ENCODE measurements at regions not wholly inside any gene's neighbourhood (a gene's known extent, or its start where the extent isn't known, plus 50 kb on each side); places are given as distances from the start of the nearest gene placed in this dataset.

DNA sequence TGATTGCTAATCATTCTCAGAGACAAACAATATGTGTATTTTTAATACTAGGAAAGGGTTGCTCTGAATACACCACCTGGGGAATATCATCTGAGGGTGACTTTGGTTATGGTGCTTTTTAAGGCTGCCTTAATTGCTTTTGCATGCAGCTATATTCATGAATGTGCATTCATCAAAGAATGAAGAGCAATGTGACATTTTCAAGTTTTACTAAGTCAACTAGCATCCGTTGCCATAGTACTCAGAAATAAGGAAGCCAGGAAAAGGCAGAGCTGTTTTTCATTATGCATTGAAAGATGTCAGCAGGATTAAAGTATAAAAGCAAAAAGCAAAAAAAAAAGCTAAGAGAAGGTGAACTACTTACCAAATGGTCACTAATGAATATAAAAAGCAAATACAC, 67.4 kb upstream of the PCDH18 start (continued):
- TF ChIP-seq, protein P1, sequence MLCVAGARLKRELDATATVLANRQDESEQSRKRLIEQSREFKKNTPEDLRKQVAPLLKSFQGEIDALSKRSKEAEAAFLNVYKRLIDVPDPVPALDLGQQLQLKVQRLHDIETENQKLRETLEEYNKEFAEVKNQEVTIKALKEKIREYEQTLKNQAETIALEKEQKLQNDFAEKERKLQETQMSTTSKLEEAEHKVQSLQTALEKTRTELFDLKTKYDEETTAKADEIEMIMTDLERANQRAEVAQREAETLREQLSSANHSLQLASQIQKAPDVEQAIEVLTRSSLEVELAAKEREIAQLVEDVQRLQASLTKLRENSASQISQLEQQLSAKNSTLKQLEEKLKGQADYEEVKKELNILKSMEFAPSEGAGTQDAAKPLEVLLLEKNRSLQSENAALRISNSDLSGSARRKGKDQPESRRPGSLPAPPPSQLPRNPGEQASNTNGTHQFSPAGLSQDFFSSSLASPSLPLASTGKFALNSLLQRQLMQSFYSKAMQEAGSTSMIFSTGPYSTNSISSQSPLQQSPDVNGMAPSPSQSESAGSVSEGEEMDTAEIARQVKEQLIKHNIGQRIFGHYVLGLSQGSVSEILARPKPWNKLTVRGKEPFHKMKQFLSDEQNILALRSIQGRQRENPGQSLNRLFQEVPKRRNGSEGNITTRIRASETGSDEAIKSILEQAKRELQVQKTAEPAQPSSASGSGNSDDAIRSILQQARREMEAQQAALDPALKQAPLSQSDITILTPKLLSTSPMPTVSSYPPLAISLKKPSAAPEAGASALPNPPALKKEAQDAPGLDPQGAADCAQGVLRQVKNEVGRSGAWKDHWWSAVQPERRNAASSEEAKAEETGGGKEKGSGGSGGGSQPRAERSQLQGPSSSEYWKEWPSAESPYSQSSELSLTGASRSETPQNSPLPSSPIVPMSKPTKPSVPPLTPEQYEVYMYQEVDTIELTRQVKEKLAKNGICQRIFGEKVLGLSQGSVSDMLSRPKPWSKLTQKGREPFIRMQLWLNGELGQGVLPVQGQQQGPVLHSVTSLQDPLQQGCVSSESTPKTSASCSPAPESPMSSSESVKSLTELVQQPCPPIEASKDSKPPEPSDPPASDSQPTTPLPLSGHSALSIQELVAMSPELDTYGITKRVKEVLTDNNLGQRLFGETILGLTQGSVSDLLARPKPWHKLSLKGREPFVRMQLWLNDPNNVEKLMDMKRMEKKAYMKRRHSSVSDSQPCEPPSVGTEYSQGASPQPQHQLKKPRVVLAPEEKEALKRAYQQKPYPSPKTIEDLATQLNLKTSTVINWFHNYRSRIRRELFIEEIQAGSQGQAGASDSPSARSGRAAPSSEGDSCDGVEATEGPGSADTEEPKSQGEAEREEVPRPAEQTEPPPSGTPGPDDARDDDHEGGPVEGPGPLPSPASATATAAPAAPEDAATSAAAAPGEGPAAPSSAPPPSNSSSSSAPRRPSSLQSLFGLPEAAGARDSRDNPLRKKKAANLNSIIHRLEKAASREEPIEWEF (IDR thresholded peaks at IDR 0.05; ENCODE audit: insufficient replicate concordance, low read depth, low read length), result no peak
- TF ChIP-seq ZNF207 (IDR thresholded peaks at IDR 0.05; ENCODE audit: borderline replicate concordance) (no peak), ASH2L (IDR thresholded peaks at IDR 0.05; ENCODE audit: borderline replicate concordance, low read depth) (no peak), FOXK2 (IDR thresholded peaks at IDR 0.05) (no peak), NFXL1 (IDR thresholded peaks at IDR 0.05; ENCODE audit: borderline replicate concordance) (no peak)

DNA sequence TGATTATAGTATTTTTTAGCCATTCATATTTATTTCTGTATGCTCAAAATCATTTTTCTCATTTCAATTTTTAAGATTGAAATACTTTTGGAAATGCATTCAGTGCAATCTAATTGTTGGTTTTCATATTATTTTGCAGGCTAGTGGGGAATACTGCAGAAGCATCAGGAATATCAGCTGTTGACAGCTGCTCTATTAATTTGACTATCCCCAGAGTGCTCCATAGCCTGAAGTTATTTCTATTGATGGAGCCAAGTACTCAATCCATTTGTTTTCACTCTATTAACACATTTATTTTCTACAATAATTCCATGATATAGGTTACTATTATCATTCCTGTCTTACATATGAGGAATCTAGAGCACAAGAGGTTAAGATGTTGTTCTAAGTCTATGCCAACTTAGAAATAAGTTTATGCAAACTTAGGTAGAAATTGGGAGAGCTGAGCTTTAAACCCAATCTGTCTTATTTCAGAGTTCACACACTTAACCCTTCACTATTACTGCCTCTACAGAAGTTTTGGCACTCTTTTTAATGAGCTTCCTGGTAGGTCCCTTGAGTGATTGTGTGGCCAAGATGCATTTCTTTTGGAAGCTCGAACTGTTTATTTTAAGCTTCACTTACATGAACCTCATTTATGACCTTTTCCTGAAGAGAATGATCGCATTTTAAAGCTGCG, 65.6 kb upstream of the PCDH18 start:
- ChIA-PET CTCF (interaction anchor here (0.5 to 0.6 kb wide), 2 partner anchors 28 to 58 kb away, joined by 3 read pairs; no protein-coding TSS in a partner anchor), SMC1A (ENCODE audit: uncharacterized antibody, unreplicated experiment) (interaction anchor here (0.9 to 1.4 kb wide), 2 partner anchors 11 to 13 kb away, joined by 3 to 6 read pairs; no protein-coding TSS in a partner anchor), POLR2A (no interaction called here), RAD21 (ENCODE audit: unreplicated experiment) (interaction anchor here (1.0 kb wide), 1 partner anchor 19 kb away, joined by 3 read pairs; no protein-coding TSS in a partner anchor)
- no peak for DNase-seq (ENCODE audit: low read depth, low spot score)
- no peak overlapping the region for H3K9ac ChIP-seq (ENCODE audit: control insufficient read depth, insufficient read depth, low read length)
- ATAC-seq, result no peak
- H3K4me2 ChIP-seq (ENCODE audit: control insufficient read depth, insufficient read depth), result no peak overlapping the region
- no peak overlapping the region for H2AFZ ChIP-seq (ENCODE audit: control insufficient read depth, low read depth, low read length)
- no peaks in the 10 kb centered on the region for H3K9me3 ChIP-seq (replicated peaks; ENCODE audit: control insufficient read depth, insufficient read depth, low read length)
- 65% methylated on average over 3 of the region's 3 CpGs for WGBS (ENCODE audit: insufficient coverage, insufficient replicate concordance, low lambda C conversion rate, missing lambda C conversion rate)
- H3K27ac ChIP-seq (ENCODE audit: control insufficient read depth, insufficient read depth), result no peak overlapping the region
- FAIRE-seq, result no peak
- H3K4me1 ChIP-seq (ENCODE audit: control insufficient read depth, insufficient read depth, low read length), result no peaks in the 10 kb centered on the region
- H3K36me3 ChIP-seq (ENCODE audit: control insufficient read depth in 2 of 2, insufficient read depth in 2 of 2, low read length in 1 of 2), result no peaks in the 10 kb centered on the region
- in situ Hi-C loops (cut with MboI), result no loop called here
- H3K27me3 ChIP-seq (replicated peaks in 1 of 2; ENCODE audit: control insufficient read depth in 2 of 2, insufficient read depth in 2 of 2, low read length in 1 of 2), result no peaks in the 10 kb centered on the region
- H3K4me3 ChIP-seq, result no peak overlapping the region
- no TSS peak for BruUV-seq (replicated peaks)
- H4K20me1 ChIP-seq (ENCODE audit: control insufficient read depth, insufficient read depth), result no peaks in the 10 kb centered on the region
- H3K79me2 ChIP-seq (ENCODE audit: control insufficient read depth, insufficient read depth, low read length), result no peaks in the 10 kb centered on the region
- intact Hi-C loops (cut with micrococcal nuclease; ENCODE audit: unreplicated experiment), result no loop called here
- TF ChIP-seq, protein P2, sequence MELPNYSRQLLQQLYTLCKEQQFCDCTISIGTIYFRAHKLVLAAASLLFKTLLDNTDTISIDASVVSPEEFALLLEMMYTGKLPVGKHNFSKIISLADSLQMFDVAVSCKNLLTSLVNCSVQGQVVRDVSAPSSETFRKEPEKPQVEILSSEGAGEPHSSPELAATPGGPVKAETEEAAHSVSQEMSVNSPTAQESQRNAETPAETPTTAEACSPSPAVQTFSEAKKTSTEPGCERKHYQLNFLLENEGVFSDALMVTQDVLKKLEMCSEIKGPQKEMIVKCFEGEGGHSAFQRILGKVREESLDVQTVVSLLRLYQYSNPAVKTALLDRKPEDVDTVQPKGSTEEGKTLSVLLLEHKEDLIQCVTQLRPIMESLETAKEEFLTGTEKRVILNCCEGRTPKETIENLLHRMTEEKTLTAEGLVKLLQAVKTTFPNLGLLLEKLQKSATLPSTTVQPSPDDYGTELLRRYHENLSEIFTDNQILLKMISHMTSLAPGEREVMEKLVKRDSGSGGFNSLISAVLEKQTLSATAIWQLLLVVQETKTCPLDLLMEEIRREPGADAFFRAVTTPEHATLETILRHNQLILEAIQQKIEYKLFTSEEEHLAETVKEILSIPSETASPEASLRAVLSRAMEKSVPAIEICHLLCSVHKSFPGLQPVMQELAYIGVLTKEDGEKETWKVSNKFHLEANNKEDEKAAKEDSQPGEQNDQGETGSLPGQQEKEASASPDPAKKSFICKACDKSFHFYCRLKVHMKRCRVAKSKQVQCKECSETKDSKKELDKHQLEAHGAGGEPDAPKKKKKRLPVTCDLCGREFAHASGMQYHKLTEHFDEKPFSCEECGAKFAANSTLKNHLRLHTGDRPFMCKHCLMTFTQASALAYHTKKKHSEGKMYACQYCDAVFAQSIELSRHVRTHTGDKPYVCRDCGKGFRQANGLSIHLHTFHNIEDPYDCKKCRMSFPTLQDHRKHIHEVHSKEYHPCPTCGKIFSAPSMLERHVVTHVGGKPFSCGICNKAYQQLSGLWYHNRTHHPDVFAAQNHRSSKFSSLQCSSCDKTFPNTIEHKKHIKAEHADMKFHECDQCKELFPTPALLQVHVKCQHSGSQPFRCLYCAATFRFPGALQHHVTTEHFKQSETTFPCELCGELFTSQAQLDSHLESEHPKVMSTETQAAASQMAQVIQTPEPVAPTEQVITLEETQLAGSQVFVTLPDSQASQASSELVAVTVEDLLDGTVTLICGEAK (IDR thresholded peaks at IDR 0.05; ENCODE audit: borderline replicate concordance), result no peak
- no peak for TF ChIP-seq ZNF24 (IDR thresholded peaks at IDR 0.05)
- TF ChIP-seq PML (IDR thresholded peaks at IDR 0.05; ENCODE audit: low read length), result no peak
- no peak for TF ChIP-seq ASH2L (IDR thresholded peaks at IDR 0.05; ENCODE audit: borderline replicate concordance, low read depth)
- no peak for TF ChIP-seq ATF7 (IDR thresholded peaks at IDR 0.05; ENCODE audit: low read depth)
- TF ChIP-seq, protein P3, sequence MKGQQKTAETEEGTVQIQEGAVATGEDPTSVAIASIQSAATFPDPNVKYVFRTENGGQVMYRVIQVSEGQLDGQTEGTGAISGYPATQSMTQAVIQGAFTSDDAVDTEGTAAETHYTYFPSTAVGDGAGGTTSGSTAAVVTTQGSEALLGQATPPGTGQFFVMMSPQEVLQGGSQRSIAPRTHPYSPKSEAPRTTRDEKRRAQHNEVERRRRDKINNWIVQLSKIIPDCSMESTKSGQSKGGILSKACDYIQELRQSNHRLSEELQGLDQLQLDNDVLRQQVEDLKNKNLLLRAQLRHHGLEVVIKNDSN (IDR thresholded peaks at IDR 0.05; ENCODE audit: borderline replicate concordance, extremely low read length, insufficient read depth, low read depth, low read length), result no peak
- TF ChIP-seq MXI1 (IDR thresholded peaks at IDR 0.05; ENCODE audit: low read depth, low read length), result no peak
- no peak for TF ChIP-seq WRNIP1 (IDR thresholded peaks at IDR 0.05; ENCODE audit: borderline replicate concordance, low read depth, low read length)

Measured in GM12878 (cell line).